DOHH2 (cell line): ENCODE measurements at regions not wholly inside any gene's neighbourhood (a gene's known extent, or its start where the extent isn't known, plus 50 kb on each side); places are given as distances from the start of the nearest gene placed in this dataset.

Experiments used
- H3F3A ChIP-seq: fragments of 200-600 bp; sonication (generic), shearing (Covaris generic); 2 replicates; pipeline ENCODE4 v1.6.0; 2016; ENCODE audit warnings: antibody characterized with exemption, mild to moderate bottlenecking; ENCODE audit not compliant: control insufficient read depth, insufficient read depth
- H3K27ac ChIP-seq: fragments of 200-600 bp; sonication (generic); 2 replicates; pipeline ENCODE4 v1.5.1; 2014; ENCODE audit warnings: low read depth, mild to moderate bottlenecking, low read length, moderate library complexity
- H3K27me3 ChIP-seq: fragments of 200-600 bp; sonication (generic); 2 replicates; pipeline ENCODE4 v1.6.1; 2014; ENCODE audit warnings: mild to moderate bottlenecking, low read length, mixed read lengths; ENCODE audit not compliant: control insufficient read depth
- H3K36me3 ChIP-seq: fragments of 200-600 bp; sonication (generic); 2 replicates; pipeline ENCODE4 v1.6.1; 2014; ENCODE audit warnings: mild to moderate bottlenecking, low read length, moderate library complexity, mixed read lengths; ENCODE audit not compliant: control insufficient read depth
- H3K4me1 ChIP-seq: fragments of 200-600 bp; sonication (generic); 2 replicates; pipeline ENCODE4 v1.6.1; 2014; ENCODE audit warnings: mild to moderate bottlenecking, low read length, mixed read lengths; ENCODE audit not compliant: control insufficient read depth
- H3K4me2 ChIP-seq: fragments of 200-600 bp; sonication (generic); 2 replicates; pipeline ENCODE4 v1.6.0; 2014; ENCODE audit warnings: mild to moderate bottlenecking, low read length, moderate library complexity
- H3K4me3 ChIP-seq: fragments of 200-600 bp; sonication (generic); 2 replicates; pipeline ENCODE4 v1.5.1; 2014; ENCODE audit warnings: mild to moderate bottlenecking, low read length, mixed read lengths
- H3K79me2 ChIP-seq: fragments of 200-600 bp; sonication (generic); 2 replicates; pipeline ENCODE4 v1.6.1; 2014; ENCODE audit warnings: mild to moderate bottlenecking, low read length, mixed read lengths; ENCODE audit not compliant: control insufficient read depth
- H3K9me2 ChIP-seq: fragments of 200-600 bp; sonication (generic); replicated peaks from 2 replicates; pipeline ENCODE4 v1.6.1; 2014; ENCODE audit warnings: mild to moderate bottlenecking, low read length, mixed read lengths; ENCODE audit not compliant: control insufficient read depth
- H3K9me3 ChIP-seq: fragments of 200-600 bp; sonication (generic); 2 replicates; pipeline ENCODE4 v1.6.1; 2014; ENCODE audit warnings: antibody characterized with exemption, low read length, mixed read lengths; ENCODE audit not compliant: control insufficient read depth, insufficient read depth
- H4K20me1 ChIP-seq: fragments of 200-600 bp; sonication (generic); 2 replicates; pipeline ENCODE4 v1.6.0; 2014; ENCODE audit warnings: low read depth, mild to moderate bottlenecking, antibody characterized with exemption, low read length, moderate library complexity; ENCODE audit not compliant: control insufficient read depth, insufficient read depth
- EZH2phosphoT487 ChIP-seq: fragments of 200-600 bp; sonication (generic); IDR thresholded peaks from 2 replicates; pipeline ENCODE4 v1.6.1; 2017; ENCODE audit warnings: borderline replicate concordance, mild to moderate bottlenecking, antibody characterized with exemption, low read length, moderate library complexity, mixed read lengths
- TF ChIP-seq, protein P1 (sequence below): fragments of 200-600 bp; sonication (generic); IDR thresholded peaks from one replicate; pipeline ENCODE4 v1.5.1; 2014; ENCODE audit warnings: antibody characterized with exemption, mild to moderate bottlenecking, low read depth, low read length; ENCODE audit not compliant: poor library complexity, severe bottlenecking

DNA sequence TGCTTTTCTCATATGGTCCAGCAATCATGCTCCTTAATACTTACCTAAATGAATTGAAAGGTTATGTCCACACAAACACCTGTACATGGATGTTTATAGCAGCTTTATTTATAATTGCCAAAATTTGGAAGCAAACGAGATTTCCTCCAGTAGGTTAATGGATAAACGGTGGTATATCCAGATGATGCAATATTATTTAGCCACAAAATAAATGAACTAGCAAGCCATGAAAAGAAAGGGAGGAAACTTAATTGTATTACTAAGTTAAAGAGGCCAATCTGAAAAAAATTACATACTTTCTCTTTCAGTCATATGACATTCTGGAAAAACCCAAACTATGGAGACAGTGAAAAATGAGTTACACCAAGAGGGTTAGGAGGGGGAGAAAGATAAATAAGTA is 76.3 kb upstream of the LRRC7 start:
- no peaks in the 10 kb centered on the region for H3K36me3 ChIP-seq
- no peak overlapping the region for H3K4me3 ChIP-seq
- TF ChIP-seq, protein P1, sequence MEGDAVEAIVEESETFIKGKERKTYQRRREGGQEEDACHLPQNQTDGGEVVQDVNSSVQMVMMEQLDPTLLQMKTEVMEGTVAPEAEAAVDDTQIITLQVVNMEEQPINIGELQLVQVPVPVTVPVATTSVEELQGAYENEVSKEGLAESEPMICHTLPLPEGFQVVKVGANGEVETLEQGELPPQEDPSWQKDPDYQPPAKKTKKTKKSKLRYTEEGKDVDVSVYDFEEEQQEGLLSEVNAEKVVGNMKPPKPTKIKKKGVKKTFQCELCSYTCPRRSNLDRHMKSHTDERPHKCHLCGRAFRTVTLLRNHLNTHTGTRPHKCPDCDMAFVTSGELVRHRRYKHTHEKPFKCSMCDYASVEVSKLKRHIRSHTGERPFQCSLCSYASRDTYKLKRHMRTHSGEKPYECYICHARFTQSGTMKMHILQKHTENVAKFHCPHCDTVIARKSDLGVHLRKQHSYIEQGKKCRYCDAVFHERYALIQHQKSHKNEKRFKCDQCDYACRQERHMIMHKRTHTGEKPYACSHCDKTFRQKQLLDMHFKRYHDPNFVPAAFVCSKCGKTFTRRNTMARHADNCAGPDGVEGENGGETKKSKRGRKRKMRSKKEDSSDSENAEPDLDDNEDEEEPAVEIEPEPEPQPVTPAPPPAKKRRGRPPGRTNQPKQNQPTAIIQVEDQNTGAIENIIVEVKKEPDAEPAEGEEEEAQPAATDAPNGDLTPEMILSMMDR: no peak
- TF ChIP-seq EZH2phosphoT487: no peak
- no peaks in the 10 kb centered on the region for H3K79me2 ChIP-seq
- H3K9me2 ChIP-seq: no peaks in the 10 kb centered on the region
- no peak overlapping the region for H3K4me2 ChIP-seq
- no peak overlapping the region for H3K27ac ChIP-seq
- H3K9me3 ChIP-seq: no peaks in the 10 kb centered on the region
- H3K27me3 ChIP-seq: no peaks in the 10 kb centered on the region
- no peaks in the 10 kb centered on the region for H3F3A ChIP-seq
- H3K4me1 ChIP-seq: no peaks in the 10 kb centered on the region
- no peaks in the 10 kb centered on the region for H4K20me1 ChIP-seq

DNA sequence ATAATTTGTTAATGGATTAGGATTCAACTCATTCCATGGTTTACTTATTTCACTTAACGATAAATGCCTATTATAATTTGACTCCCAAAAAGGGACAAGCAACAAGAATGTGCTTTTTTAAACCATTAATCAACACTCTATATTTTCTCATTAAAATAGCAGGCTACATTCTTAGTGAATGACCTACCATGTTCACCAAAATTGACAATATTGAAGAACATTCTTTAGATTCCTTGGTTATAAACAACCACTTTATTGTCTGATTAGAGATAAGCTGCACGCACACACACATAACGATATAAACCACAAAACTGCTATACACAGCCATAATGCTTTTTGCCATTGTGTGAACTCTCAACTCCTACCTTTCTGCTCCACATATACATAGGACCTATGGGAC is 75.4 kb upstream of the LRRC7 start:
- Histone ChIP-seq H3K4me1 (no peaks in the 10 kb centered on the region), H3K36me3 (no peaks in the 10 kb centered on the region), H3K4me2 (no peak overlapping the region), H3K27ac (no peak overlapping the region), H3F3A (no peaks in the 10 kb centered on the region), H3K9me2 (no peaks in the 10 kb centered on the region), H3K27me3 (no peaks in the 10 kb centered on the region), H3K4me3 (no peak overlapping the region), H3K9me3 (no peaks in the 10 kb centered on the region), H4K20me1 (no peaks in the 10 kb centered on the region), H3K79me2 (no peaks in the 10 kb centered on the region)
- TF ChIP-seq, protein P1: no peak
- TF ChIP-seq EZH2phosphoT487: no peak

DNA sequence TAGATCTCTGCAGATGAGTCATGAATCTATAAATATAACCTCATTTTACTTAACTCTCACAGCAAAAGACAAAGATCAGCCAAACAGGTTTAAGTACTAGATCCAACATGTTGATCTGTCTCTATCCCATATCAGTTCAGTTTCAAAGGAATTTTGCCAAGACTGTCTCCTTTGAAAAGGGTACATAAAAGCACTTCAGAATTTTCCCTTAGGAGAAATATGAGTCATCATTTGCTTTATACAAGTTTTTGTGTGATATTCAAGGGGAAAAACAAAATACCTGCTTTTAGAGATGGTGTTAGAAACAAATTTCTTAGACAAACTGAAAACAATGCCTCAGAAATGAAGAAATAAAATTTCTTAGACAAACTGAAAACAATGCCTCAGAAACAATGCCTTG is 73.5 kb upstream of the LRRC7 start:
- Histone ChIP-seq H3K4me1 (no peaks in the 10 kb centered on the region), H4K20me1 (no peaks in the 10 kb centered on the region), H3K9me3 (no peaks in the 10 kb centered on the region), H3K36me3 (no peaks in the 10 kb centered on the region), H3K79me2 (no peaks in the 10 kb centered on the region), H3K4me3 (no peak overlapping the region), H3K27me3 (no peaks in the 10 kb centered on the region), H3K27ac (no peak overlapping the region), H3K9me2 (no peaks in the 10 kb centered on the region), H3K4me2 (no peak overlapping the region), H3F3A (no peaks in the 10 kb centered on the region)
- no peak for TF ChIP-seq EZH2phosphoT487
- TF ChIP-seq, protein P1: no peak
